Astrocyte of the cerebellum (primary cell): ENCODE measurements at regions not wholly inside any gene's neighbourhood (a gene's known extent, or its start where the extent isn't known, plus 50 kb on each side); places are given as distances from the start of the nearest gene placed in this dataset.

Source experiments
- DNase-seq: peaks from one replicate; pipeline ENCODE4 v3.0.0-alpha.2; 2011; ENCODE audit warnings: low read depth
- H3K4me3 ChIP-seq: 2 replicates; pipeline ENCODE4 v1.5.1; 2011; ENCODE audit warnings: mild to moderate bottlenecking, low read depth, low read length, moderate library complexity
- in situ Hi-C: cut with HindIII; loops from 2 replicates; pipeline ENCODE4 v1.10.0; 2017; ENCODE audit warnings: low sequenced_read_pairs
- TF ChIP-seq, protein P1 (sequence below): IDR thresholded peaks from 2 replicates; pipeline ENCODE4 v1.5.1; 2012; ENCODE audit warnings: low read length, low read depth, moderate library complexity, mild to moderate bottlenecking; ENCODE audit errors: missing control alignments

DNA sequence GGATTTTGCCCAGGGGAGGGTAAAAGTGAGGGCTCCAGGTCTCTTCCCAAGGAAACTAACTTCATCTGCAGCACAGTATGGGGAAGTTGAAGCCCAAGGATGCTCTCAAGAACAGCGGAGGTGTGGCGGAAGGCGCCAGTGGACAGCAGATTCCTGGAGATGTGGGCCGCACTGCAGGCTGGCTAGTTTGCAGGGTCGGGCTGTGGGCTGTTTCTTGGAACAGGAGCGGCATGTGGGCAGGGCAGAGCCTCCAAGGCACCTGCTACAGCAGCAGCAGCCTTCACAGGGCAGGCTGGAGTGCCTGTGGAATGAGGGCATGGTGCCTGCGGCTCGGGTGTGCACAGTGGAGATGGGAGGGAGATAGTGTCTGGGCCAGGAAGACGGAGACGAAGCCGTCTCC is 100.0 kb upstream of the SFSWAP start:
- DNase-seq = no peak
- no peak overlapping the region for H3K4me3 ChIP-seq
- in situ Hi-C loops = no loop called here
- TF ChIP-seq, protein P1, sequence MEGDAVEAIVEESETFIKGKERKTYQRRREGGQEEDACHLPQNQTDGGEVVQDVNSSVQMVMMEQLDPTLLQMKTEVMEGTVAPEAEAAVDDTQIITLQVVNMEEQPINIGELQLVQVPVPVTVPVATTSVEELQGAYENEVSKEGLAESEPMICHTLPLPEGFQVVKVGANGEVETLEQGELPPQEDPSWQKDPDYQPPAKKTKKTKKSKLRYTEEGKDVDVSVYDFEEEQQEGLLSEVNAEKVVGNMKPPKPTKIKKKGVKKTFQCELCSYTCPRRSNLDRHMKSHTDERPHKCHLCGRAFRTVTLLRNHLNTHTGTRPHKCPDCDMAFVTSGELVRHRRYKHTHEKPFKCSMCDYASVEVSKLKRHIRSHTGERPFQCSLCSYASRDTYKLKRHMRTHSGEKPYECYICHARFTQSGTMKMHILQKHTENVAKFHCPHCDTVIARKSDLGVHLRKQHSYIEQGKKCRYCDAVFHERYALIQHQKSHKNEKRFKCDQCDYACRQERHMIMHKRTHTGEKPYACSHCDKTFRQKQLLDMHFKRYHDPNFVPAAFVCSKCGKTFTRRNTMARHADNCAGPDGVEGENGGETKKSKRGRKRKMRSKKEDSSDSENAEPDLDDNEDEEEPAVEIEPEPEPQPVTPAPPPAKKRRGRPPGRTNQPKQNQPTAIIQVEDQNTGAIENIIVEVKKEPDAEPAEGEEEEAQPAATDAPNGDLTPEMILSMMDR = no peak

DNA sequence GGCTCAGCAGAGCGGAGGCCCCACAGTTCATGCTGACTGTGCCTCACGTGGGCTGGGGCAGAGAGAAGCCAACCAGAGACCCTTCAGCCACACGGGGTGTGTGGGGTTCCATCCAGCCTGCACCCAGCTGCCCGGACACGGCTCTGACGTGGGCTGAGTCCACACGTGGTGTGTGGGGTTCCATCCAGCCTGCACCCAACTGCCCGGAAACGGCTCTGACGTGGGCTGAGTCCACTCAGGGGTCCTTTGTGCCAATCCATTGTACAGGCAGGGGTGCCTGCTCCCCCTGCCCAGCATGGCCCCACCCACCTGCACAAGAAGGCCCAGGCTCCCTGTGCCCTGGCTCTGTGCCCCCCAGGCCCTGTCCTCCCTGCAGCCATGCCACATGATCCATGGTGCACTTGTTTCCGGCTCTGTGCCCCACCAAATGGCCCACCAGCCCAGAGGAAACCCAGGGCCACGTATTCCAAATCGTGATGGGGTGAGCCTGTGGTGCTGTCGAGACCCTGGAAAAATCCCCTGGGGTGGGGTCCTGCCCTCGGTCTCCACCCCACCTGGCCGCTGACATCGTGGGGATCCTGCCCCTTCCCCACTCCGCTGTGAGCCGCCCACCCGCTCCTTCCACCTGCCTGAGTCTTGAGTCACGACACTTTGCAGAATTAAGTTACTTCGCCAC is 99.3 kb upstream of the SFSWAP start:
- in situ Hi-C loops = no loop called here
- no peak for DNase-seq
- no peak overlapping the region for H3K4me3 ChIP-seq
- TF ChIP-seq, protein P1 = no peak

DNA sequence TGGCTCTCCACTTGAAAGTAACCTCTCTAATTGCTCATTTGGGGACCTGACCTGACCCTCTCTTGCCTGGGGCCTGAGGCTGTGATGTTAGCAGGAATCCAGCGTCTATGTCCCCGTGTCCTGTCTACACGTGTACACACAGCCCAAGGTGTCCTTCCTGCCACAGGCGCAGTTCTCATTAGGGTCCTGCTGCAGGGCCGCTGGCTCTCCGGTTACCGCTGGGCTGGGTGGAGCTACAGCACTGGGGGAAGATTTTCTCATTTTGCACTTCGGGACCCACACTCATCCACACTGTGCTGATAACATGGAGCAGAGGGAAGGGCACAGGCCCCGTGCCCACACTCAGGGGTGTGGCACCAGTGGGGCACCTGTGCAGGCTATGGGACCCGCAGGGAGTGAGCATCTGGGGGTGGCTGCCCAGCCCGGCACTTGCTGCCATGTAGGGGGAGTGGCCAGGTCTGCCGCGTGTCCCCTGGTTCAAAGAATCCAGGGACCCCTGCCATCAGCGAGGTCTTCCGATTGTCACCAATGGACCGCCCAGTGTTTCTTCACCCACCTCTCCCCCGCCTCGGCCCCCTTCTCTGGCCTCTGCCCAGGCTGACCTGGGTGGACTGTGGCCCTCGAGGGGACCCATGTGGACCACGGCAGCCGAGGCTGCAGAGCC is 98.7 kb upstream of the SFSWAP start:
- no peak for DNase-seq
- in situ Hi-C loops = no loop called here
- TF ChIP-seq, protein P1 = no peak
- no peak overlapping the region for H3K4me3 ChIP-seq

DNA sequence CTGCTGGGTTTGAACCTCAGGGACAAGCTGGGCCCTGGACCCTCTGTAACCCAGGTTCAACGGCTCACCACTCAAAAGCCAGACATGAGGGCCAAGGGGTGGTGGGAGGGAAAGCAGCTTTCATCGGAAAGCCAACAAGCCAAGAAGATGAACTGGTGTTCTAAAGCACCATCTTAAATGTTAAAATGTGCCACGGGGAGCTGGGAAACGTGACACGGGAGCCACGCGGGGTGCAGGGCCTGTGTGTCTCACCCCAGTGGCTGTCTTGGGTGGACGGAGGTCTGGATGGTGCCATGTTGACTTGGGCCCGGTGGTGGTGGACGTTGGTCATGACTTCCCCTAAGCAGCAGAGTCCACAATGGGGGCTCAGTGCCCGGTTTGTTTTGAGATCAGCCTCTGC is 97.7 kb upstream of the SFSWAP start:
- no peak for DNase-seq
- in situ Hi-C loops = no loop called here
- H3K4me3 ChIP-seq = no peak overlapping the region
- TF ChIP-seq, protein P1 = no peak

DNA sequence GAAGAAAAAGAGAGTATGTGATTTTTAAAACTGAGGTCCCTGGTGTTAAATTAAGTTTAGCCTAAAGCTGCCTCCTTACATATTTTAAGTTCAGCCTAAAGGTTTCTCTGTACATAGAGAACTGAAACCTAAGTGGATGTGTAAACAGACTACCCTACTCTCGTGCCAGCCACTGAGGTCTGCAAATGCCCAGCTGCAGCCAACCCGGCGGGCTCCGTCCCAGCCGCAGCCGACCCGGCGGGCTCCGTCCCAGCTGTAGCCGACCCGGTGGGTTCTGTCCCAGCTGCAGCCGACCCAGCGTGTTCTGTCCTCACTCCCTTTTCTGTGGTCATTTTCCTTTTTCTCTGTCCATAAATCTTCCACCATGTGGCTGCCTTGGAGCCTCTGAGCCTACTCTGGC is 97.2 kb upstream of the SFSWAP start:
- H3K4me3 ChIP-seq = no peak overlapping the region
- TF ChIP-seq, protein P1 = no peak
- DNase-seq = no peak
- in situ Hi-C loops = no loop called here

DNA sequence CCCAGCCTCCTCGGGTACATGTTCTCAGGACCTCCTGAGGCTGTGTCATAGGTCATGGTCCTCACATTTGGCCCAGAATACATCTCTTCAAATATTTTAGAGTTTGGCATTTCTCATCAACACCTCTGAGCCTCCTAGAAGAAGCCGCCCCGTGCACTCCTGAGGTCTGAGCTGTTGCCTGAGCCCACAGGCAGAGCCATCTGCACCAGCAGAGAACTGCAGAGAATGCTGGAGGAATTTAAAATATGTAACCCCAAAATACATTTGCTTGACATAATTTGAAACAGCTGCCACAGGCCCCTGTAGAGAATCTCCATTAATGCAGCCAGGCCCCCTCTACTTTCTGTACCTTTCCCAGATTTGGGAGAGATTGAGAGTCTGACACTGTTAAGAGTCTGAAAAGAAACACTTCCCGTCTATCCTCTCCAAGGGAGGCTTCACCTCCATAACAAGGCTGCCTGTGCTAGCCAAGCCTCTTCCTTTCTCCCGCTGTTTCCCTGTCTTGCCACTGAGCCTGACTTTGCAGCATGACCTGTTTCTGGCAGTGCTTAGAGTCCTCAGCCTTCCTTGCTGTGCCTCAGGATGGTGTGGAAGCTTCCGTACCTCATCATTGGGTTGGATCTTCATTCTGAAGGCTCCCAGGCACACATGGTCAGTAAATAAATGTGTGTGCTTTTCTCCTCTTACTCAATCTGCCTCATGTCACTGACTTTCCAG is 95.4 kb upstream of the SFSWAP start:
- H3K4me3 ChIP-seq = no peak overlapping the region
- TF ChIP-seq, protein P1 = no peak
- in situ Hi-C loops = no loop called here
- no peak for DNase-seq
